NCI-H2107 (cell line): ENCODE measurements at regions not wholly inside any gene's neighbourhood (a gene's known extent, or its start where the extent isn't known, plus 50 kb on each side); places are given as distances from the start of the nearest gene placed in this dataset.

Experiments used
- DNase-seq: peaks from one replicate; lab custom pipeline; 2025; lab: John Stamatoyannopoulos, UW

DNA sequence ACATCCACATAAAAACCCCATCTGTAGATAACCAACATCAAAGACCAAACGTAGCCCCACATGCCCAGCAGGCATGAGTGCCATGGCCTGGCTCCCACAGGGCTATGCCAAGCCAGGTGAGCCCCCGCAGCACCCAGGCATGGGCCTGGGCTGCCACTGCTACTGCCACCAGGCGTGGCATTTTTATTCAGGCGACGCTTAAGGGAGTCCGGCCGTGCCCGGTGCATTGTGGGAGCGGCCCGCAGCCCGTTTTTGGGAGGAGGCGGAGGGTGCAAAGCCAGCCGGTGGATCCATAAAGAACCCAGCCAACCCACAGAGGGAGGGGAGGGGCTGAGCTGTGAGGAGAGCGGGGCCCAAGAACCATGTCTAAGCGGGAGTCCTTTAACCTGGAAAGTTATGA lies 83.6 kb downstream of the XIST start:
- no peak for DNase-seq

DNA sequence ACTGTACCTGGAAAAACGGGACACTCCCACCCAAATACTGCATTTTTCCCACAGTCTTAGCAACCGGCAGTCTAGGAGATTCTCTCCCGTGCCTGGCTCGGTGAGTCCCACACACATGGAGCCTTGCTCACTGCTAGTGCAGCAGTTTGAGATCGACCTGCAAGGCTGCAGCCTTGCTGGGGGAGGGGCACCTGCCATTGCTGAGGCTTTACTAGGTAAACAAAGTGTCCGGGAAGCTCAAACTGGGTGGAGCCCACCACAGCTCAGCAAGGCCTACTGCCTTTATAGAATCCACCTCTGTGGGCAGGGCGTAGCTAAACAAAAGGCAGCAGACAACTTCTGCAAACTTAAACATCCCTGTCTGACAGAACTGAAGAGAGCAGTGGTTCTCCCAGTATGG lies 84.4 kb downstream of the XIST start:
- no peak for DNase-seq

DNA sequence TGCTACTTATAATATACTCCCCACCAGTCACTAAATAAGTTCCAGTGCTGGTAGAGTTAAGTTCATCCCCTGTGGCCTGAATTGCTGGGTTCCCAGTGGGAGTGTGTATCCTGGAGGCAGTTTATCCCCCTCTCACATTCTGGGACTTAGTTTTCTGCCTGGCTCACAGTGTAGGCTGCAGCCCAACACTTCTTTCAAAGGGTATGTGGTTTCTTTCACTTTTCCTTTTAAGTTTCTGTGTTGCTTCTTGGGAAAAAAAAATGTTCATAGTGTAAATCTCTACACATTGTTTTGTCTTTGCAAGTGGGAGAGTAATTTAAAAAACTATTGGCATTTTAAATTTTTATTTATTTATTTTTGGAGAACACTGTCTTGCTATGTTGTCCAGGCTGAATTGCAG lies 85.5 kb downstream of the XIST start:
- DNase-seq: no peak

DNA sequence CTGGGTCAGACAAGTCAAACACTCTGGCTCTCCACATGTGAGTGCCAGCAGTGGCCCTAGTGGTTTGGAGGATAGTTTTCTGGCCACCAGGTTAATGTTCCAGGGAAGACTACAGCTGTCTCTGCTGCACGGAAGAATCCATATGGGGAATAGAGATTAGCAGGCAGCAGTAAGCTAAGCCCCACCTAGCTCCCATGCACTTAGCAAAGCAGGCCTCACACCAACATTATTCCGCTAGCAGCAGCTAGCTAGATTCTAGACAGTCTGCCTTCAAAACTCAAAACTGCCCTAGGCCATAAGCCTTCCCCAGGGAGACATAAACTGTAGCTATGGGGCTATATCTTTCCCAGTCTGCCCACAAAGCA lies 86.1 kb downstream of the XIST start:
- DNase-seq: no peak

DNA sequence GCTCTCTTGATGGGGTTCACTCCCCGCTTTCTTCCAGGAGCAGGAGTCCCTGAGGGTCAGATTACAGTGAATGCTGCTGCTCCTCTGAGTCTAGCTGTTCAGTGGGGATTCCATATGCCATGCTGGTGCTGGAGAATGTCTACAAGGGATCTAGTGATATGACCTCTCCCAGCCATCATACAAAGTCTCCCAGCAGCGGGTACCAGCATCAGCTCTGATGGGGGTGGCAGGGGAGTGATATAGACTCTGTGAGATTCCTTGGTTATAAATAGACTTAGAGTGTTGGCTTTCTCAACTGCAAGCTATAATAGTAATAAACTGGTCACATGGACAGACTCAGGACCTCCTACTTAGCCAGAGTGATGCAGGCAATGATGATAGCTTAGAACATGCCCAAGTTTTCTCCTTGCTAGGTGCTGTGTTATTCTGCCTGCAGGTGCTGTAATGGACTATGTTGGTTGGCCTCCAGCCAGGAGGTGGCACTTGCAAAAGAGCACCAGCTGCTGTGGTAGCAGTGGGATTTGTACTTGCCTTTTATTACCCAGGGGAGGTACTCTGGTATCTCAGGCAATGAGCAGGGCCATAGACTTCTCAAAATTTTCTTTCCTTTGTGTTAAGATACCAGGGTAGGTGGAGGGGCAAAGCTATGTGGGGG lies 86.6 kb downstream of the XIST start:
- peak; percentile 16 for DNase-seq

DNA sequence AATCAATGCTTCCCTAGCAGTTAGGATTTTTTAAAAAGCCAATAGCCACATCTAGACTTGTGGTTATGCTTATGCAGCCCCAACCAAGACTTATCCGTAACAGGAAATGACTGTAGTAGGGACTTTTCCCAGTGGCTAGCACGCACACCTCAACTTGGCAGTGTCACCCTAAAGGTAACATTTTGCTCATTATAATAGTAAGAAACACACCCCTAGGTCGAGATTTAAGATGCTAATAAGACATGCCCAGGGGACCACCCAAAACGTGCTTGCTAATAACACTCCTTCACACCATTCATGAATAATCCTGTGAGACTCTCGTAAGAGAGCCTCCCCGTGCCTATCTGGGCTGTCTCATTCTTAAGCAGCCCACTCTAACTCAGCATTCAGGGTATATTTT lies 94.3 kb downstream of the XIST start:
- no peak for DNase-seq
